ENCODE measurements at regions not wholly inside any gene's neighbourhood (a gene's known extent, or its start where the extent isn't known, plus 50 kb on each side); places are given as distances from the start of the nearest gene placed in this dataset.

GRCh38 chr3:176554264-176554663 is 643.0 kb downstream of the TBL1XR1 start:
- TF ChIP-seq CTCF (conservative IDR thresholded peaks at IDR 0.05; ENCODE audit: low read length): no peak
- TF ChIP-seq EZH2phosphoT487 (IDR thresholded peaks at IDR 0.05; ENCODE audit: borderline replicate concordance, low read depth, low read length): no peak
